Fibroblast of pulmonary artery (primary cell): ENCODE measurements at regions not wholly inside any gene's neighbourhood (a gene's known extent, or its start where the extent isn't known, plus 50 kb on each side); places are given as distances from the start of the nearest gene placed in this dataset.

Source experiments
- DNase-seq: peaks from one replicate; pipeline ENCODE4 v3.0.0-alpha.2; 2010; ENCODE audit warnings: low read depth
- H3K4me3 ChIP-seq: replicated peaks from 2 replicates; pipeline ENCODE4 v1.5.1; 2011; ENCODE audit warnings: low read depth, mild to moderate bottlenecking, control low read depth, low read length, moderate library complexity
- CTCF ChIP-seq: IDR thresholded peaks from 2 replicates; pipeline ENCODE4 v1.5.1; 2011; ENCODE audit warnings: mild to moderate bottlenecking, control low read depth, low read length, inconsistent platforms; ENCODE audit errors: missing control alignments

- no peak for TF ChIP-seq CTCF
- no peak overlapping the region for H3K4me3 ChIP-seq
- DNase-seq, result no peak
These were observed 315.8 kb upstream of the KLHL29 start for GRCh38 chr2:23069156-23069555.

GRCh38 chr2:23069923-23070322 is 315.1 kb upstream of the KLHL29 start:
- TF ChIP-seq CTCF, result no peak
- no peak overlapping the region for H3K4me3 ChIP-seq
- no peak for DNase-seq

- TF ChIP-seq CTCF, result no peak
- DNase-seq, result no peak
- no peak overlapping the region for H3K4me3 ChIP-seq
These were observed 311.9 kb upstream of the KLHL29 start for GRCh38 chr2:23073056-23073455.

- TF ChIP-seq CTCF, result no peak
- DNase-seq, result no peak
- H3K4me3 ChIP-seq, result no peak overlapping the region
These were observed 311.3 kb upstream of the KLHL29 start for GRCh38 chr2:23073671-23074070.

- no peak overlapping the region for H3K4me3 ChIP-seq
- DNase-seq, result no peak
- TF ChIP-seq CTCF, result no peak
These were observed 307.4 kb upstream of the KLHL29 start for GRCh38 chr2:23077596-23077995.

GRCh38 chr2:23078784-23079434 is 306.1 kb upstream of the KLHL29 start:
- DNase-seq, result no peak
- no peak overlapping the region for H3K4me3 ChIP-seq
- TF ChIP-seq CTCF, result no peak

- no peak overlapping the region for H3K4me3 ChIP-seq
- no peak for DNase-seq
- TF ChIP-seq CTCF, result no peak
These were observed 301.0 kb upstream of the KLHL29 start for GRCh38 chr2:23083966-23084365.
